ENCODE measurements at regions not wholly inside any gene's neighbourhood (a gene's known extent, or its start where the extent isn't known, plus 50 kb on each side); places are given as distances from the start of the nearest gene placed in this dataset.

DNA sequence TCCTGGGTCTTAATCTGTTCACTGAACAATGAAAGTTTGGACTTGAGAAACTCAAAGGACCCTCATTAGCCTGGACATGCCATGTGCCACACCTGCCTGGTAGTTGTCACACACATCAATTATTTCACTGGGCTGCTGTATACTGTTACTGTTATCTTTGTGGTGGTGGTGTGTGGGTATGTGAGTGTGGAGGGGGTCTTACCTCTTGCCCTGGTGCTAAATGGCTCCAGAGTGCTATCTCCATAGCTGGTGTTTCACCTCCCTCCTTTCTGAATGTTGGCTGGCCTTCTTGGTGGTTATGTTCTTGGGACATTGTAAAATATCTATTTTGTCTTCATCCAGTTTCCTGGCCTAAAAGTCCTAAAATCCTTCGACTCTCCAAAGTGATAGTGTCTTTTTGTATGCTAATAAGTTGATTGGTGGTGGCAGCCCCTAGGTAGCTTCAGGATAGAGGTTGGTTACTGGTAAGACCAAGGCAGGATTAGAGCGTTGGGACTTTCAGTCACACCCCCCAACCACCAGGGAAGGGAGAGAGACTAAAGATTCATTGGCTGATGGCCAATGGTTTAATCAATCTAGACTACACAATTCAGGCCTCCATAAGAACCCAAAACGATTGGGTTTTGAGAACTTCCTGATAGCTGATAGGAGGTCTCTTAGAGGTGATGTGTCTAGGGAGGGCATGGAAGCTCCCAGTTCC, 328.1 kb downstream of the MYCN start:
- no peak for FAIRE-seq

DNA sequence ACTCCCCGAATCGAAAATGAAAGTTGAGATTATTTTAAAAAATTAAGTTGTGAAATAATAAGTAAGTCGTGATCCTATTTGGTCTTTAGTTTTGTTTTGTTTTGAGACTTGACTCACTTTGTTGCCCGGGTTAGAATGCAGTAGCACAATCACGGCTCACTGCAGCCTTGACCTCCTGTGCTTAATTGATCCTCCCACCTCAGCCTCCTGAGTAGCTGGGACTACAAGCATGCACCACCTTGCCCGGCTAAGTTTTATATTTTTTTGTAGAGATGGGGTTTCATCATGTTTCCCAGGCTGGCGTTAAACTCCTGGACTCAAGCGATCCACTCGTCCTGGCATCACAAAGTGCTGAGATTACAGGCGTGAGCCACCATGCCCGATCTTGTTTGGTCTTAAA, 326.2 kb downstream of the MYCN start:
- no peak for FAIRE-seq

DNA sequence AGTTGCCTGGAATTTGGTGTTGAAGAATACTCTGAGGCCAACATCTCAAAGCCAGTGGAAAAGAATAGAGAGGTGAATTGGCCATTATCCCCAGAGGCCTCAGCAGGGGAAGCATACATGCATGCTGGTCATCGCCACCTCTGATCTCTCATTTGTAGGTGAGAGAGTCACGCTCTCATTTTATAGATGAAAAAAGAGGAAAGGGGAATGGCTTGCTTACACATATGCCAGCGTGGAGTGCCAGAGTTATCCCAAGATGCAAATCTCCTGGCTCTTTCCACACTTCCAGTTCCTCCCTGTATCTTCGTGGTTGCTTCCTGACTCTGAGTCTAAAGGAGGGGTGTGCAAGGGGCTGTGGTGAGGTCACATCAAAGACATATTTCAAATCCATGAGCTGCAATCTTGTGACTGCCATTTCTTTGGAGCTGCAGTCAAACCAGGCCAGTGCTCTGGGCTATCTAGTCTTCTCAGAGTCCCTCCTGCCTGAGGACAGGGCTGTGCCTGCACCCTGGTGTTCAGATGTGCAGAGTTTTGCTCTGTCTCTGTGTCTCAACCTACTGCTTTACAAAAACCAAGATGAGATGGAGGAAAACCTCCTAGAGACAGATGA, 324.7 kb downstream of the MYCN start:
- FAIRE-seq = no peak

DNA sequence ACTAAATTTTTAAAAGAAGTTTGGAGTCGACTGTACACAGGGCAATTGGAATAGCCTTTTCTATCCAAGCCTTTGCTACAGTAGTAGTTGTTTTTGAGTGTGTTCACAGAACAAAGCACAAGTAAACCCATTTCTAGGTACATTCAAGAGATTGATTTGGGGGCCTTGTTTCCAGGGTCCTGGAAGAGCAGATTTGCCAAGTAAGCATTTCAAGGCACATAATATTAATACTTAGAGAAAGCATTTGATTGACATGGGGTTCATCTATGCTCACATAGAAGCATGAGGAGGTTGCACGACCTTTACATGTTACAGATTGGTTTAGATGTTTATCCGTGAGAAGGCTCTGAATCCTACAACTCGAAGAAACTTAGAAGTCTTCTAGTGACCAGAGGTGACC, 324.1 kb downstream of the MYCN start:
- FAIRE-seq = no peak

DNA sequence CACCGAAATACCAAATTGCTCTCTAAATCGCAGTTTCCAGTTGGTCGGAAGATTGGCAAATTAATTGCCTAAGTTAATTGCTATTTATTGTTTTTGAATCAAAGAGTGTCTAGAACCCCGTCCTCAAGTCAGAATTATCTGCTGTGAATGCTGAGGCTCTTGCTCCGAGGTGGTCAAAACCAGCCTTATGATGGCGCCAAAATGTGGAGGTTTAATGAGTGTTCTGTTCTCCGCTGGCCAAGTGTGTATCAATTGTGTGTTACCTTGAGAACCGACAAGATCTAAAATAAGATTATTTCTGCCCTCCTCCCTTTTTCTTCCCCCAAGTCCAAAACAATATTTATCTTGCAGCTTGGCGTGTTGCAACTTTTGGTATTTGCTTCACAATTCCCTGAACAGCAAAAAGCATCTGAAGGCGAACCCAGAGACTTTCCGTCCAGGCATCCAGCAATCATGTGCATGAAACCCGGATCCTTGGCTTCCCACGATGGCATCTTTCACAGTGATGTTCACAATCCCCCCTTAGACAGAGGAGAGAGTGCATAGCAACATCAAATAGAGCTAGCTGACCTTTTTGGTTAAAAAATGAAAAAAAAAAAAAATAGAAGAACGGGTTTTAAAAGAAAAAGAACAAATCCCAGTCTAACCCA, 323.0 kb downstream of the MYCN start:
- no peak for FAIRE-seq

DNA sequence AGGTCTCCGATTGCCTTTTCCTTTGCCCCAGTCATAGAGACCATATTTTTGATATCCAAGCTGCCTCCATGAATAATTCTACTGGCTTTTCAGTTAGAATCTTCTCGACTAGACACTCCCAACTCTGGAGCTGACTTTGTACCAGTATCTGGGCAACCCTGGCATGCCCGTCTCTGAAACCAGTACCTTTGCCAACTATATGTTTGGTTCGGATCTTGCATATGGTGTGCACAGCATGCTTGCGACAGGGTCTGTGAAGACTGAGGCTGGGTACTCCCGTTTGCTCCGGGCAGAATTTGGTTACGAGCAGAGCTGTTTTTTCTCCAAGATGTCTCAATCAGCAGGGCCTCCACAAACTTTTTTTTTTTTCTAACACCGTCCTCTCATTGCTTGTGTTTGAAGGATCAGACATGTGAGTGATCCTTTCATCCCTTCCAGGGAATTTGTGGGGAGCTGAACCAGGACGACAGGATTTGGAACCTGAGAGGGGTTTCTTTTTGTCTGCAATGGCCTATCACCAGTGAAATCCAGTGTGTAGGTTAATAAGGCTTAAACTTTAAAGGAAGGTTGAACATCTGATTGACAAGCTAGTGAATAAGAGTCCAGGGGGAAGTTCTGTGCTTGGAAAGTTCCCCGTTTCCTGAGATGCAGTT, 322.3 kb downstream of the MYCN start:
- no peak for FAIRE-seq

DNA sequence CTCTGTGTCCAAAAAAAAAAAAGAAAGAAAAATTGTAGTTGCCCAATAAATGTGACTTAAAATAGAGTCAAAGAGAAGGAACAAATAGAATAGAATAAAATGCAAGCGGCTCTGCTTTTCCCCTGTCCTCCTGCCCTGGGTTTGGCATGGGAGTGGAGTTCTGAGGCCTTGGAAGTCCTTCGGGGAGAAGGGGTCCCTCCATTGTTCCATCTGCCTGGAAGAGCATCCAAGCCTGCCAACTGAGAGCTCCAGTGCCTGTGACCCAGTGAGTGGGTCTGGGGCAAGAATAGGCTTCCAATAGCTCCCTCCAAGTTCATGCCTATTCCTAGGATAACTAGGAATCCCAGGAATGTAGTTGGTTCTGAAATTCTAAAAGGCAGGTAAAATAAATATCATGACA, 321.4 kb downstream of the MYCN start:
- FAIRE-seq = no peak

DNA sequence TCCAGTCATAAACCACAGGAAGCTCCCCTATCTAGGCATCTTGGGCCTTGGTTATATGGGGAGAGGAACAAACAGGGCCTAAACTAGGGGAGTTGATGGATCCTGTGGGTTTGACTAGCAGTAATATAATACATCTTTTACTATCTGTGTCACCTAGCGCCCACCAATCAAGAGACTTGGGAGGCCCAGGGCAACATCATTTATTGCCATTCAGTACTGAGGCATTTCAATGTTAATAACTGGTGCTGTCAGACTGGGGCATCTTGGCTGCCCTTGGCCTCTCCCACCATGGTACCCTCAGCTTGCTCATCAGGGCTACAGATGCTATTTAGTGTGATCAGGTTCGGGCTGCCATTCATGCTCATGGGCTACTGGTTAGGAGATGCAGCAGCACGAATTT, 320.7 kb downstream of the MYCN start:
- no peak for FAIRE-seq

DNA sequence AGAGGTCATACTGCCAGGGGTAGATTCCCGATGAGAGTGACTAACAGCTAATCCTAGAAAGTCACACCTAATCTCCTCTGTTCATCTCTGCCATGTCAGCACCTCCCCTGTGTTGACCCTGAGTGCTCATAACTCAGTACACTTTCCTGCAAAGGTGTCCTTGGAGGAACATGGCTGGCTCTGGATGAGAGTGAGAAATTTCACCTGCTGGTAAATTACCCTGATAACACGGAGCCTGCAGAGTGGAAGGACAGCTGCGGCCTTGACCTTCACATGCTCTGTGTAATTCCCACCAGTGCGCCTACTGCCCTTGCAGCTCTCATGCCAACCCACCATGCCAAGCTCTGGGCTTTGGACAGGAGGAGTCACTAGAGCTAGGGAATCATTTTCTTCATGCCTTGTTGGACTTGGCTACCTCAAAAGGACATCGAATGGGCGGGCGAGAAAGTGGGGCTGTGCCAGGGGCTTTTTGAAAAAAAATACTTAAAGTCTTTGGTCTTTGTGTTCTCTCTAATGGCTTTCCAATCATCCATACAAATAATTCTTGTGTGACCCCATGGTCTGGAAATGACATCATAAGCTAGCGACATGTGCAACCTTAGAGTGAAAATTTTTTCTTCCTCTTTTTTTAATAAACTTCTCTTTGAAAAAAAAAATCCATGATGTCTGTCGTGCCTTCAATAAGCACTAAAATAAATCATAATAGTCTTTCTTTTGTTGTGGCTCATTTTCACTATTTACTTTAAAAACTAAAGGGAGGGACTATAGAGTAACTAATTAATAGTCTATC, 319.9 kb downstream of the MYCN start:
- FAIRE-seq = no peak

DNA sequence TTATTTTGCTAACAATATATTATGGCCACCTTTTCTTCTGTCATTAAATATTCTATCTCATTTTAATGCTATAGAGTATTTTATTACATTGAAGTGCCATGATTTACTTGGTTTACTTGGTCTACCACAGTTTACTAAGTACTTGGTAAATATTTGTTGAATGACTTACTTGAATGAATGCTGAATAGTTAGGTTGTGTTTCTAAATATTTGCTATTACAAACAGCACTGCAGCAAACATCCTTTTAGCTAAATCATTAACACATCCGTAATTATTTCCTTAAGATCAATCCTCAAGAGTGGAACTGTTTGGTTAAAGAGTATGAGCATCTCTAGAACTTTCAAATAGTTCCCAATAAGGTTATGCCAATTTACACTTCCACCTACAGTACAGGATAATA, 318.7 kb downstream of the MYCN start:
- FAIRE-seq = no peak

DNA sequence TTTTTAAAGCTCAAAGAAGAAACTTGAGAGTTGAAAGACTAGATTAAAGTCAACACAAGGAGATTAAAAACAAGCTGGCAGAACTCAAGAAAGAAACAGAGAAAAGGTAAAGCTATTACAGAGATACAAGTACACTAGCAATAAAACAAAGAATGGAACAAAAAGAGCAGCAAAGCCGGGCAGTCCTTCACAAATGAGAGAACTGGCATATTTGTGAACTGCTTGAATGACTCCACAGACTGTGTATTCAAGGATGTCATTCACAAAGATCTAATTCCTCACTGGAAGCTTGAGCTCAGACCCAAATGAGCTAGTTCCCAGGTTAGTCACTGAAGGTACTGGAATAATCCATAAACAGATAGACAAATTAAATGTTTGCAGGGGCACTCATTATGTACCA, 318.0 kb downstream of the MYCN start:
- FAIRE-seq = no peak

DNA sequence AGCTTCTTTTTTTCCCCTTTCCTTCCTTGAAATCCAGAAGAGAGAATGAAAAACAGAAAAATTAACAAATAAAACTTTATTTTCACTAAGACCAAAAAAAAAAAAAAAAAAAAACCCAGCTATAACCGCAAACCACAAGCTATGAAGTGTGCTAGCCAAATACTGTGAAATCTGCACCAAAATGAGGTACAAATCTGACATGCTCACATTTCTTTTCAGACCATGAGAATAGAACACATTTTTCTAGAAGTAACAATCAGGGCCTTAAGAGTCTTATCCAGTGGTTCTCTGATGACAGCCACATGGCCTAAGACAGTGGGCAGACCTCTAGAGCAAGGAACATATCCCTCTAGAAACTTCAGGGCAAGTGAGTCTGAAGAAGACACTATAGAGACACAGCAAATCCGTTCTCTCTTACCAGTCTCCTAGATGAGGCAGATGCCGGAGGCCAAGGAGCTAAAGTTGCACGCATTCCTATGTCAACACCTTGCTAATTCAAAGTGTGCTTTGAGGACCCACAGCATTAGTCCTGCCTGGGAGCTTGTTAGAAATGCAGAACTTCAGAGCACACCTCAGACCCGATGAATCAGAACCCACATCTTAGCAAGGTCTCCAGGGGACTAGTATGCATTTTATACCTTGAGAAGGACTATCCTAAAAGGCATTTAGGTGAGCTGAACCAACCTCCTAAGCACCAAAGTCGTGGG, 317.1 kb downstream of the MYCN start:
- no peak for FAIRE-seq

DNA sequence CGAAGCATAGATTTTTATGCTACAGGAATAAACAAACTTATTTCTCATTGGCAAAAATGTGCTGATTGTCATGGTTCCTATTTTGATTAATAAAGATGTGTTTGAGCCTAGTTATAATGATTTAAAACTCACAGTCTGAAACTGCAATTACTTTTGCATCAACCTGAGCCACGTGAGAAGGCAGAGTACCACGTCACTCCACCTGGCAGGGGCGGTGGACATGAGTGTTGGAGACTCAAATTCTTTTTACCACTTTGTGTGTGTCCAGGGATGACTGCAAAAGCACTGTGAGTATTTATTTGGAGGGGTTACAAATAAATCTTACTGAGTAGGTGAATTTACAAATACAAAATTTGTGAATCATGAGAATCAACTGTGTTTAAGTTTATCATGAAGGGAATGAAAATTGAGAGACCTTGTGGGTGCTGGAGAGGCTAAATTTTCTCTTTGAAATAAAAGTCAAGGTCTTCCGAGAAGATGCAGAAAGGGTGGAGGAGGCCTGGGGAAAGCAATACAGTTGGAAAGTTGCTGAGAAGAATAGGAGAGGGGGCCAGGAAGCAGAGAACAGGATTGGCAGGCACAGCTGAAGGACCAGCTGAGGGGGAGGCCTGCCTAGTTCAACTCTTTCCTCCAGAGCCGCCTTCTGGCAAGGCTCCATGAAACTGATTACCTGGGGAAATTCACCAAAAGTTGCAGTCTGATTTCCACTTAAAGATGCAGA, 316.4 kb downstream of the MYCN start:
- no peak for FAIRE-seq

DNA sequence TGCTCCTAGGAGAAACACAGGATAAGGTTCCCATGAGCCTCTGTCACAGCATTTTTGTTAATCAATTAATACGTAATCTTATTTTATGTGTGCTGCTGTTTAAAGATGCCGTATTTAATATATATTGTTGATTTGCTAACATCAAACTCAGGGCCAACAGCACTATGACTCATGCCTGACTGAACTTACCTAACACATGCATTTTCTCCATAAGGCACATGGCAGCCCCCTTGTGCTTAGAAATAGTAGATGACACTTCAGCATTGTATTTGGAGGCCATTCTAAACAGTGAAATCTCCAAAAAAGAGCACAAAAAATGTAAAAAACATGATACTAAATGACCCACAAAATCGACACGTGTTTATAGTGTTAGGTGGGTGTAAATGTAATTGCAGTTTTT, 314.8 kb downstream of the MYCN start:
- FAIRE-seq = no peak

DNA sequence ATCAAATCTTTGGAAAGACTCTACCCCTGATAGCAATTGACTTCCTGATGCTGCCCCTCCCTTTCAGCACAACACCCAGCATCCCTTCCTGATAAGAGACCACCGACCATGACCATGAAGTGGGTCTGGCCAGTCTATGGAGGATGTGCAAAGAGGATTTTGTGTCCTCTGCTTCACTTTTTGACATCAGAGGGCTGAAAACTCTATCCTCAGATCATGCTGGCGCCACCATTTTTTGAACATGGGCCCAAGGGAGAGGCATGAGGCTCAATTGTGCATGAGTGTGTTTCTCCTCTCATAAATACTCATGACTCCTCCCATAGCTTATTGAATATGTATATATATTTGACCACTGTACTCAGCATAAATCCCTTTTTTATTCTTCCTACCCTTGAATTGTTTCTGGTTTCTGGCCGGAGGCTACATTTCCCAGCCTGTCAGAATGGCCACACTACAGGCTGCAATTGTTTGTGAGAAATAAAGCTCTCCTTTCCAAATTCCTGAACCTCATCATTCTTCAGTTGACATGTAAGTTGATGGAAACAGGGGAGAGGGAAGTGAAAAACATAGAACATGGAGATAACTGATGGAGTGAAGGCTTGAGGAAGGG, 314.1 kb downstream of the MYCN start:
- FAIRE-seq = no peak

DNA sequence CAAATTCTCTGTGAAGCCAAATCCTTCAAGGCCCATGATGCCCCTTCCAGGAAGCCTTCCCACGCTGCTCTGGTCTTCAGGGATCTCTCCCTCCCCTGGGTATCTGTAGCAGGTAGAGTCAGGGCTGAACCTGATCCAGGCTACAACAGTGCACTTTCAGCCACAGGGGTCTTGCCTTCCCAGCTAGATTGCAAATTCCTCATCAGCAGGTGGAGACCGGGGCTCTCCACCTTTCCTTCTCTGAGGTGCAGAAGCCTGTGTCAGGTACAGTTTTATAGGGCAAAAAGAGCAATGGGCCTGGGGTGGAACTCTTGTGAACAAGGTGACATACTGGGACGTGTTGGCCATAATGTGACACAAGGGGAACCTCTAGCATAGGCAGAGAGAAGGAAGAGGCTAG, 312.9 kb downstream of the MYCN start:
- no peak for FAIRE-seq

DNA sequence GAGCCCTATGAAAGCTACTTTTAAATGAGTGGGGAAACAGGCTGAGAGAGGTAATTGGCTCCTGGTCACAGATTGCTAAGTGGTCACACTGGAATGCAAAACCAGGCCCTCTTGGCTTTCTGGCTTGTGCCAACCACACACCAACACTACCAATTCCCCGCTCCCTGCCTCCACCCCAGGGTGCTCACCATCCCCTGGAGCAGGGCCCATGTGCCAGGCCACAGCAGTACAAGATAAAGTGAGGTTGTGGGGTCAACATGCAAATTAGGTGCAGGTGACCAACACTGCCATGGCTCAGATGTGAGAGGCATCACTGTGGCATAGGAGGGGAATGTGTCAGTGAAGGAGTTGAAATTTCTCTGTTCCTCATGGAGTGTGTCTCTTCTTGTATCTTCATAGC, 312.5 kb downstream of the MYCN start:
- FAIRE-seq = no peak

DNA sequence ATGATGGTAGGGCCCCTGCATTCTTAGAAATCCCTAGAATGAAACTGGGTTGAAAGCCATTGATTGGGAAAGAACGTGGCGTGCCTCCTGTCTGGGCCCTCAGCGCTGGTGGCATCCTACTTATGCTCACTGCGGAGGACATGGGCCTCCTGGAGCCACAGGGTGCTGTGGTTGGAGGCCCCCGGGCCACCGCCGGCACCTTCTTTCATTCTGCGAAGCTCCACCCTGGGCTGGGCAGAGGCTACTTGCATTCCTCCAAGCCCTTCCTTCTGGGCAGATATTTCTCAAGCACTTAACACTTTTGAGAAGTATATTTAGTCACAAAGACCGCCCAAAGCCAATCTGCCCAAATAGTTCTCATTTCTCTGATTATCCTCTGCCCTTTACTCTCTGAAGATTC, 311.9 kb downstream of the MYCN start:
- FAIRE-seq = no peak

DNA sequence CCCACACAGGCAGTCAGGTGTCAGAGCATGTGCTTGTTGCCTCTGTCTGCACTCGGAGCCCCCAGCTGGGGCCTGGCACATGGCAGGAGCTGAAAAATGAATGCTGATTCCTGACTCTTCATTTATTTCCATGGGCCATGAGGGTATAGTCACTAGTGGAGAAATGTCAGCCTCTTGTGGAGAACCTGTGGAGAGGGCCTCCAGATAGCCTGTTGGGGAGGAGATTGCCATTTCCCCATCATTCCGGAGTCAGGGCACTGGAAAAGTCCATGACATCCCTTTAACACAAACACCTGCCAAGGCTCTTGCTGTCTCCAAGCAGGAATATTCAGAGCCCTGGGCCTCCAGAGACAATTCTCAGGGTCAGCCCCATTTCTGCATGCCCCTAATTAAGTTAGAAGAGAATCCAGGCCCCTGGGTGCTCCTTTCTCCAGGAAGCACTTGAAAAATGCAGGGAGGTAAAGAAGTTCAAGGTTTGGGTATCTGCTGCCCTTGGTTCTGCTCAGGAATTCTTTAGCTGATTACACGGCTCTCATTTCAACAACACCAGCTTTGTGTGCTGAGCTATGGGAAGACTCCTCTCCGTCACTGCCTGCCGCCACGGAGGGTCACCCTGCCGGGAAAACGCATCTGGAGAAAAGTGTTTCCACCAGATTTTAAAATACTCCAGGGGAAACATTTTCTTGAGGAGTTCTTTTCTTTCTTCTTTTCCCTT, 311.3 kb downstream of the MYCN start:
- no peak for FAIRE-seq

DNA sequence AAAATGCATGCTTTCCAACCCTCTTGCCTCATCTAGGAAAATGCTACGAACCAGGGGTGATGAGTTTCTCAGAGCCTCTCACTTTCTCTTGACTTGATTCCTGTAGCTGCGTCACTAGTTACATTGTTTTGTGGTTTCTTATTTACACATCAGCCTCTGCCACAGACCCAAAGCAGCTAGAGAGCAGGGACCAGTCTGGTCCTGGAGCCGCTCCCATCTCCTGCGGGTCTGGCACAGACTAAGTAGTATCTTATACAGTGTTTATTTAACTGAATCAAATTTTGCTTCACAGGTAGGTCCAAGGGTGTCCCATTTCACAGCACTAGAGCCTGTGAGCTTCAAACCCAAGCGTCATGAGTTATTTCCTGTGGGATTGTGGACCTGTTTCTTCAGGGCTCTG, 310.5 kb downstream of the MYCN start:
- no peak for FAIRE-seq

DNA sequence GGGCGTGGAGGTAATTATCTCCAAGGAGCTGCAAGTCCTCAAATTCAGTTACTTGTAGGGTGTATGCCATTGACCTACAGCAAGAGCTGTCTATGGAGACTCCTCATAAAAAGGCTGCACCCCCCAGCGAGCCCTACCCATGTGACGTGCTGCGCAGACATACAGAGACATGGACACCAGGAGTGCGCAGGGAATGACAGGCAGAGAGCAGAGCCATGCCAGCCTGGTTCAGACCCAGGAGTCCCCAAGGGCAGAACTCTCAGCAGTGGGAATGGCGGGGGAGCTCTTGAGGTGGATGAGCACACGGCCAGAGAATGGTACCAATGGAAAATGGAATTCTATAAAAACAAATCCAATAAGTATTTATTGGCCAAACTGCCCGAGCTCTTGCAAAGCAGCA, 310.1 kb downstream of the MYCN start:
- no peak for FAIRE-seq
